ENCODE measurements at regions not wholly inside any gene's neighbourhood (a gene's known extent, or its start where the extent isn't known, plus 50 kb on each side); places are given as distances from the start of the nearest gene placed in this dataset.

DNA sequence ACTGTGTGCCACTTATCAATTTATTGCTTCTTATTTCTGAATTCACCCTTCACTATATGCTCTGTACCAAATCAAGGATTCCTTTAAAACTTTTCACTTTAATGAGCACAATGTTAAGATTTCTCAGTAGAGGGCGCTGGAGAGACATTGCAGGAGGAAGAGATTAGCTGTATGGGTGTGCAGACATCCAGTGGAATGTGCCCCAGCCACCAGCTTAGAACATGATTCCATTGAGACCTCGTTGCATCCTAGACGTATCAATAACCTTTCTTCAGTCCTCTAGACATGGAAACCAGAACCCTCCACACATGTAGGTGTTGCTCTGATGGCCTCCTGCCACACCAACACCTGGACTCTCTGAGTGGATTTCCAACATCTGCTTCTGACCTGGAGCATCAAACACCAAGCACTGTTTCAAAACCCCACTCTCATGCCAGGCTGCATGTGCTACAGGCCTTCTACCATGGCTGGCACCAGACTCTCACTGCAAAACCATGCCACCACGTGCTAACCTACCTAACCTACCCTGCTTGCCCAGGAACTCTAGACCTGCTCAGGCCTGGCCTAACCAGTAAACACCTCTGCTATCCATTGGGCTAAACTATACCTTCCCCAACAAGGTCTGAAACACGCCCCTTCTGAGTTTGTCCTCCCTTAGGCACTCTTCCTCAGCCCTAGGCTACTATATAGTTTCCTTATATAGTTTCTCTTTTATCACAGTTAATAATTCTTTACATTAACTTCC lies 633.2 kb upstream of the PKDCC start:
- TF ChIP-seq, protein P1, sequence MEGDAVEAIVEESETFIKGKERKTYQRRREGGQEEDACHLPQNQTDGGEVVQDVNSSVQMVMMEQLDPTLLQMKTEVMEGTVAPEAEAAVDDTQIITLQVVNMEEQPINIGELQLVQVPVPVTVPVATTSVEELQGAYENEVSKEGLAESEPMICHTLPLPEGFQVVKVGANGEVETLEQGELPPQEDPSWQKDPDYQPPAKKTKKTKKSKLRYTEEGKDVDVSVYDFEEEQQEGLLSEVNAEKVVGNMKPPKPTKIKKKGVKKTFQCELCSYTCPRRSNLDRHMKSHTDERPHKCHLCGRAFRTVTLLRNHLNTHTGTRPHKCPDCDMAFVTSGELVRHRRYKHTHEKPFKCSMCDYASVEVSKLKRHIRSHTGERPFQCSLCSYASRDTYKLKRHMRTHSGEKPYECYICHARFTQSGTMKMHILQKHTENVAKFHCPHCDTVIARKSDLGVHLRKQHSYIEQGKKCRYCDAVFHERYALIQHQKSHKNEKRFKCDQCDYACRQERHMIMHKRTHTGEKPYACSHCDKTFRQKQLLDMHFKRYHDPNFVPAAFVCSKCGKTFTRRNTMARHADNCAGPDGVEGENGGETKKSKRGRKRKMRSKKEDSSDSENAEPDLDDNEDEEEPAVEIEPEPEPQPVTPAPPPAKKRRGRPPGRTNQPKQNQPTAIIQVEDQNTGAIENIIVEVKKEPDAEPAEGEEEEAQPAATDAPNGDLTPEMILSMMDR (conservative IDR thresholded peaks at IDR 0.05) = peak; percentile 68
- TF ChIP-seq ZFX (IDR thresholded peaks at IDR 0.05) = no peak
